K562 (cell line): ENCODE measurements at regions not wholly inside any gene's neighbourhood (a gene's known extent, or its start where the extent isn't known, plus 50 kb on each side); places are given as distances from the start of the nearest gene placed in this dataset.
"Not testable (repeated sequence)": the region's sequence is repeated elsewhere in the genome, so short reads cannot be mapped to it uniquely, and the experiment has no call there.

ENCODE experiments used
- ATAC-seq: fragments of 200-7000 bp; cut with Tn5 transposase; 3 replicates; pipeline ENCODE4 v1.9.1; 2020; ENCODE audit warnings: moderate library complexity
- BruUV-seq: library from RNA; stranded (reverse); fragments of 400-500 nt; replicated peaks from 2 replicates; lab custom pipeline; 2021; lab: Mats Ljungman, UMichigan
- CTCF ChIA-PET: fragments of 300-600 bp; formaldehyde crosslinking; extraction: SDS; loops from one replicate; lab custom pipeline; 2021; ENCODE audit warnings: low intra/inter-chr PET ratio; lab: Yijun Ruan, JAX
- POLR2A ChIA-PET: fragments of 300-600, 350-650 bp; sonication (Branson Sonifier 250); formaldehyde crosslinking; extraction: SDS; loops from one replicate; lab custom pipeline; 2021; ENCODE audit warnings: antibody characterized with exemption, inconsistent platforms; lab: Yijun Ruan, JAX
- DNase-seq, 4 experiments: peaks; one replicate each; pipeline versions ENCODE4 v3.0.0 to v3.0.0-alpha.2; 2011 to 2018; ENCODE audit warnings: low spot score in 3 of 4, mixed read lengths in 3 of 4; ENCODE audit errors: extremely low read depth in 1 of 4
- FAIRE-seq: peaks from 2 replicates; lab custom pipeline; 2011; peaks lifted over from hg19 to GRCh38; lab: Jason Lieb, UNC
- H2AFZ ChIP-seq: 2 replicates; pipeline ENCODE4 v1.6.0; 2011; ENCODE audit warnings: low read depth, low read length, control low read depth, inconsistent platforms
- H3K27ac ChIP-seq: fragments of 200-600 bp; 3 replicates; pipeline ENCODE4 v1.8.0; 2011; ENCODE audit warnings: low read depth, mild to moderate bottlenecking, control low read depth, inconsistent platforms, low read length, moderate library complexity, mixed read lengths; ENCODE audit errors: extremely low read depth
- H3K27me3 ChIP-seq, 2 experiments: fragments of 300-600 bp in 1 of 2; 2 replicates in 1 of 2; 3 replicates in 1 of 2; pipeline versions ENCODE4 v1.6.0 to v1.8.0; 2011; ENCODE audit warnings: inconsistent platforms in 2 of 2, low read length in 2 of 2, mild to moderate bottlenecking in 1 of 2, mixed read lengths in 1 of 2, moderate library complexity in 1 of 2; ENCODE audit not compliant: control insufficient read depth in 2 of 2, insufficient read depth in 2 of 2
- H3K36me3 ChIP-seq: fragments of 300-600 bp; 3 replicates; pipeline ENCODE4 v1.8.0; 2011; ENCODE audit warnings: mild to moderate bottlenecking, low read length, inconsistent platforms; ENCODE audit not compliant: control insufficient read depth, insufficient read depth
- H3K4me1 ChIP-seq, 2 experiments: fragments of 200-600 bp in 1 of 2; replicated peaks in 1 of 2; 2 replicates in 1 of 2; 3 replicates in 1 of 2; pipeline versions ENCODE4 v1.5.1 to v1.8.0; 2011; ENCODE audit warnings: inconsistent platforms in 2 of 2, low read length in 2 of 2, mild to moderate bottlenecking in 1 of 2, mixed read lengths in 1 of 2, moderate library complexity in 1 of 2; ENCODE audit not compliant: control insufficient read depth in 2 of 2, insufficient read depth in 2 of 2
- H3K4me2 ChIP-seq: 2 replicates; pipeline ENCODE4 v1.6.1; 2011; ENCODE audit warnings: low read length, control low read depth, inconsistent platforms, mixed read lengths; ENCODE audit not compliant: insufficient read depth
- H3K4me3 ChIP-seq: fragments of 200-600 bp; sonication (generic), shearing (Covaris generic); 2 replicates; pipeline ENCODE4 v1.5.1; 2016; ENCODE audit warnings: control low read depth, inconsistent platforms
- H3K79me2 ChIP-seq: fragments of 200-600 bp; 3 replicates; pipeline ENCODE4 v1.8.0; 2011; ENCODE audit warnings: low read length, inconsistent platforms; ENCODE audit not compliant: control insufficient read depth, insufficient read depth
- H3K9ac ChIP-seq, 2 experiments: 2 replicates each; pipeline versions ENCODE4 v1.6.0 to v1.6.1; 2011; ENCODE audit warnings: low read depth in 2 of 2, low read length in 2 of 2, control low read depth in 1 of 2, inconsistent platforms in 1 of 2, mild to moderate bottlenecking in 1 of 2, mixed read lengths in 1 of 2; ENCODE audit not compliant: insufficient read depth in 1 of 2
- H3K9me1 ChIP-seq: one replicate; pipeline ENCODE4 v1.6.0; 2011; ENCODE audit warnings: inconsistent platforms, mild to moderate bottlenecking, low read length, moderate library complexity; ENCODE audit not compliant: control insufficient read depth, insufficient read depth
- H3K9me3 ChIP-seq: replicated peaks from 2 replicates; pipeline ENCODE4 v1.5.1; 2011; ENCODE audit warnings: low read depth, low read length, inconsistent platforms; ENCODE audit not compliant: control insufficient read depth, insufficient read depth
- H4K20me1 ChIP-seq: replicated peaks from 2 replicates; pipeline ENCODE4 v1.6.1; 2011; ENCODE audit warnings: low read length, inconsistent platforms, mixed read lengths; ENCODE audit not compliant: control insufficient read depth, insufficient read depth
- BCOR ChIP-seq: fragments of 450-650 bp; IDR thresholded peaks from 2 replicates; pipeline ENCODE4 v1.6.1; 2016
- CBFB ChIP-seq: sonication (generic); formaldehyde crosslinking; IDR thresholded peaks from 2 replicates; pipeline ENCODE4 v1.4.0; 2020; ENCODE audit warnings: mild to moderate bottlenecking, missing genetic modification reagents
- EHMT2 ChIP-seq: fragments of 450-650 bp; IDR thresholded peaks from 2 replicates; pipeline ENCODE4 v1.6.1; 2018; ENCODE audit warnings: antibody characterized with exemption
- GABPB2 ChIP-seq: fragments of 250-450 bp; sonication (Bioruptor Pico); conservative IDR thresholded peaks from 2 replicates; pipeline ENCODE4 v1.5.1; 2021; ENCODE audit warnings: mild to moderate bottlenecking
- IFI16 ChIP-seq: fragments of 250-450 bp; sonication (Bioruptor Pico); IDR thresholded peaks from 2 replicates; pipeline ENCODE4 v2.1.2; 2022; ENCODE audit warnings: mild to moderate bottlenecking, inconsistent platforms
- MNT ChIP-seq, 2 experiments: fragments of 450-650 bp; conservative IDR thresholded peaks; 2 replicates each; pipeline ENCODE4 v1.6.1; 2017; ENCODE audit warnings: mild to moderate bottlenecking in 2 of 2, moderate library complexity in 2 of 2
- PREB ChIP-seq: sonication (generic); formaldehyde crosslinking; IDR thresholded peaks from 2 replicates; pipeline ENCODE4 v1.8.1; 2023; ENCODE audit warnings: mild to moderate bottlenecking, missing genetic modification reagents
- ZFP1 ChIP-seq: fragments of 450-650 bp; formaldehyde crosslinking; IDR thresholded peaks from 2 replicates; pipeline ENCODE4 v1.4.0; 2020; ENCODE audit warnings: mild to moderate bottlenecking, mixed read lengths
- WGBS: fragments of 100-300 bp; shearing (Covaris generic); methylation state at CpG from one replicate; pipeline ENCODE4 v1.1.6; 2016; ENCODE audit warnings: low coverage, mixed read lengths; ENCODE audit not compliant: insufficient coverage; ENCODE audit errors: missing lambda C conversion rate; 5-methylcytosine and 5-hydroxymethylcytosine counted together
- in situ Hi-C: fragments of 300-500 bp; cut with MboI; formaldehyde crosslinking; loops from 4 replicates; pipeline ENCODE4 v1.15.0; 2018; ENCODE audit warnings: inconsistent platforms, mixed read lengths
- intact Hi-C: fragments of 100-400 bp; cut with micrococcal nuclease; formaldehyde crosslinking; loops from 2 replicates; pipeline ENCODE4 v1.14.2; 2022
- TF ChIP-seq, protein P1 (sequence below), 3 experiments: IDR thresholded peaks in 2 of 3; conservative IDR thresholded peaks in 1 of 3; 2 replicates each; pipeline ENCODE4 v1.5.1; 2011 to 2012; ENCODE audit warnings: low read length in 3 of 3, mild to moderate bottlenecking in 3 of 3, control low read depth in 2 of 3, improper control_type of control experiment in 1 of 3, inconsistent platforms in 1 of 3, low read depth in 1 of 3, mixed read lengths in 1 of 3, moderate library complexity in 1 of 3; ENCODE audit not compliant: insufficient read depth in 2 of 3

GRCh38 chr2:211216221-211216620 lies 659.8 kb downstream of the CPS1 start:
- Histone ChIP-seq H3K36me3 (no peaks in the 10 kb centered on the region), H3K4me1 (no peaks in the 10 kb centered on the region), H2AFZ (no peak overlapping the region), H3K4me3 (no peak overlapping the region), H3K9me3 (no peaks in the 10 kb centered on the region), H4K20me1 (no peaks in the 10 kb centered on the region), H3K27ac (no peak overlapping the region), H3K79me2 (no peaks in the 10 kb centered on the region), H3K9ac (no peak overlapping the region), H3K4me2 (no peak overlapping the region), H3K9me1 (no peaks in the 10 kb centered on the region), H3K27me3 (no peaks in the 10 kb centered on the region)
- ChIA-PET POLR2A (no interaction called here), CTCF (no interaction called here)
- ATAC-seq: no peak
- DNase-seq: no peak
- in situ Hi-C loops: no loop called here
- FAIRE-seq: no peak
- 0% methylated on average over 1 of the region's 1 CpG for WGBS
- intact Hi-C loops: no loop called here
- BruUV-seq: no TSS peak
- TF ChIP-seq MNT (conservative IDR thresholded peaks at IDR 0.05) (no peak), GABPB2 (no peak), EHMT2 (no peak), BCOR (no peak), IFI16 (no peak), CBFB (CRISPR knock-in tag) (no peak), ZFP1 (no peak), PREB (CRISPR knock-in tag) (no peak)
- TF ChIP-seq, protein P1, sequence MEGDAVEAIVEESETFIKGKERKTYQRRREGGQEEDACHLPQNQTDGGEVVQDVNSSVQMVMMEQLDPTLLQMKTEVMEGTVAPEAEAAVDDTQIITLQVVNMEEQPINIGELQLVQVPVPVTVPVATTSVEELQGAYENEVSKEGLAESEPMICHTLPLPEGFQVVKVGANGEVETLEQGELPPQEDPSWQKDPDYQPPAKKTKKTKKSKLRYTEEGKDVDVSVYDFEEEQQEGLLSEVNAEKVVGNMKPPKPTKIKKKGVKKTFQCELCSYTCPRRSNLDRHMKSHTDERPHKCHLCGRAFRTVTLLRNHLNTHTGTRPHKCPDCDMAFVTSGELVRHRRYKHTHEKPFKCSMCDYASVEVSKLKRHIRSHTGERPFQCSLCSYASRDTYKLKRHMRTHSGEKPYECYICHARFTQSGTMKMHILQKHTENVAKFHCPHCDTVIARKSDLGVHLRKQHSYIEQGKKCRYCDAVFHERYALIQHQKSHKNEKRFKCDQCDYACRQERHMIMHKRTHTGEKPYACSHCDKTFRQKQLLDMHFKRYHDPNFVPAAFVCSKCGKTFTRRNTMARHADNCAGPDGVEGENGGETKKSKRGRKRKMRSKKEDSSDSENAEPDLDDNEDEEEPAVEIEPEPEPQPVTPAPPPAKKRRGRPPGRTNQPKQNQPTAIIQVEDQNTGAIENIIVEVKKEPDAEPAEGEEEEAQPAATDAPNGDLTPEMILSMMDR (IDR thresholded peaks at IDR 0.05 in 2 of 3, conservative IDR thresholded peaks at IDR 0.05 in 1 of 3; ENCODE audit: insufficient read depth in 2 of 3, low read depth in 1 of 3, low read length in 3 of 3): no peak

DNA sequence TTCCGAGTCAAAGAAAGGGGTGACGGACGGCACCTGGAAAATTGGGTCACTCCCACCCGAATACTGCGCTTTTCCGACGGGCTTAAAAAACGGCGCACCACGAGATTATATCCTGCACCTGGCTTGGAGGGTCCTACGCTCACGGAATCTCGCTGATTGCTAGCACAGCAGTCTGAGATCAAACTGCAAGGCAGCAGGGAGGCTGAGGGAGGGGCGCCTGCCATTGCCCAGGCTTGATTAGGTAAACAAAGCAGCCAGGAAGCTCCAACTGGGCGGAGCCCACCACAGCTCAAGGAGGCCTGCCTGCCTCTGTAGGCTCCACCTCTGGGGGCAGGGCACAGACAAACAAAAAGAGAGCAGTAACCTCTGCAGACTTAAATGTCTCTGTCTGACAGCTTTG lies 663.1 kb downstream of the CPS1 start:
- H3K79me2 ChIP-seq, H3K36me3 ChIP-seq, FAIRE-seq, H4K20me1 ChIP-seq, H3K4me1 ChIP-seq, ATAC-seq, H2AFZ ChIP-seq, POLR2A ChIA-PET, H3K9me1 ChIP-seq, in situ Hi-C loops, H3K9ac ChIP-seq, DNase-seq, intact Hi-C loops, H3K4me3 ChIP-seq, BruUV-seq, H3K27me3 ChIP-seq, H3K4me2 ChIP-seq, CTCF ChIA-PET, H3K27ac ChIP-seq, H3K9me3 ChIP-seq: not testable (repeated sequence)
- 0% methylated on average over 1 of the region's 15 CpGs for WGBS
